RWPE2 (cell line): ENCODE measurements at regions not wholly inside any gene's neighbourhood (a gene's known extent, or its start where the extent isn't known, plus 50 kb on each side); places are given as distances from the start of the nearest gene placed in this dataset.

Experiments used
- ATAC-seq: fragments of 200-7000 bp; cut with Tn5 transposase; 3 replicates; pipeline ENCODE4 v1.9.1; 2021; ENCODE audit warnings: low read depth
- DNase-seq: peaks from one replicate; pipeline ENCODE4 v3.0.0-alpha.2; 2020; ENCODE audit warnings: low spot score
- H3K27ac ChIP-seq: fragments of 450-650 bp; 2 replicates; pipeline ENCODE4 v1.5.1; 2017; ENCODE audit warnings: mild to moderate bottlenecking; ENCODE audit not compliant: poor library complexity, severe bottlenecking
- H3K27me3 ChIP-seq: fragments of 250-450 bp; sonication (Bioruptor Pico); 2 replicates; pipeline ENCODE4 v1.5.1; 2021; ENCODE audit warnings: mild to moderate bottlenecking, moderate library complexity; ENCODE audit not compliant: insufficient read depth, poor library complexity, severe bottlenecking
- H3K36me3 ChIP-seq: fragments of 250-450 bp; sonication (Bioruptor Pico); 2 replicates; pipeline ENCODE4 v1.5.1; 2020; ENCODE audit warnings: low read depth, mild to moderate bottlenecking, moderate library complexity
- H3K4me1 ChIP-seq: fragments of 250-450 bp; sonication (Bioruptor Pico); 2 replicates; pipeline ENCODE4 v1.5.1; 2021; ENCODE audit warnings: mild to moderate bottlenecking, moderate library complexity; ENCODE audit not compliant: insufficient read depth, poor library complexity, severe bottlenecking
- H3K4me3 ChIP-seq: fragments of 250-450 bp; sonication (Bioruptor Pico); 2 replicates; pipeline ENCODE4 v1.5.1; 2021; ENCODE audit warnings: mild to moderate bottlenecking, moderate library complexity; ENCODE audit not compliant: severe bottlenecking
- H3K9me3 ChIP-seq: fragments of 250-450 bp; sonication (Bioruptor Pico); 2 replicates; pipeline ENCODE4 v1.5.1; 2021; ENCODE audit warnings: mild to moderate bottlenecking, moderate library complexity; ENCODE audit not compliant: severe bottlenecking
- CTCF ChIP-seq: fragments of 450-650 bp; IDR thresholded peaks from one replicate; pipeline ENCODE4 v1.5.1; 2017; ENCODE audit warnings: mild to moderate bottlenecking, moderate library complexity; ENCODE audit not compliant: poor library complexity, severe bottlenecking

- Histone ChIP-seq H3K27me3 (no peaks in the 10 kb centered on the region), H3K27ac (no peak overlapping the region), H3K36me3 (no peaks in the 10 kb centered on the region), H3K4me1 (no peaks in the 10 kb centered on the region), H3K9me3 (no peaks in the 10 kb centered on the region), H3K4me3 (no peak overlapping the region)
- no peak for DNase-seq
- ATAC-seq, result no peak
- no peak for TF ChIP-seq CTCF
Observed at GRCh38 chr13:60311527-60311926, 85.5 kb upstream of the TDRD3 start.

GRCh38 chr13:60312851-60313505 is 84.0 kb upstream of the TDRD3 start:
- Histone ChIP-seq H3K27me3 (no peaks in the 10 kb centered on the region), H3K9me3 (no peaks in the 10 kb centered on the region), H3K4me1 (no peaks in the 10 kb centered on the region), H3K36me3 (no peaks in the 10 kb centered on the region), H3K4me3 (no peak overlapping the region), H3K27ac (no peak overlapping the region)
- no peak for TF ChIP-seq CTCF
- DNase-seq (no peak), ATAC-seq (no peak)

DNA sequence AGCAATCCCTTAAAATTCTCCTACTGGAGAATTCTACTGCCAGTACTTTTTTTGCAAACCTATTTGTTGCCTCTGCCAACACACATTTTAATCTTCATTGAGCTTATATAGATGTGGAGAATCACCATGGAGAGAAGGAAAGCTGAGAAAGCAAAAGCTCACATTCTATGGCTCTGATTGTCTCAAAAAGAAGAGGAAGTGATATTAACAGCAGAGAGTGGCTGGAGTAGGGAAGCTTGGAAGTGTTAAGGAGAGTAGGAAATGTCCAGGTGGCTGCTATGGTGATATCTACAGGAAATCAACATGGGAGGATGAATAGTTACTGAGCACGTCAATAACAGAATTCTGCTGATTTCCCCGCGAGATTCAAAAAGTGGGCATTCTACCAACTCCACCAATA is 78.8 kb upstream of the TDRD3 start:
- Histone ChIP-seq H3K27me3 (peaks cover 4% of the 10 kb centered on the region), H3K36me3 (no peaks in the 10 kb centered on the region), H3K9me3 (no peaks in the 10 kb centered on the region), H3K4me1 (no peaks in the 10 kb centered on the region), H3K27ac (no peak overlapping the region), H3K4me3 (no peak overlapping the region)
- no peak for TF ChIP-seq CTCF
- DNase-seq (no peak), ATAC-seq (no peak)

- ATAC-seq, result no peak
- no peak for DNase-seq
- H3K27ac ChIP-seq, result no peak overlapping the region
- no peaks in the 10 kb centered on the region for H3K4me1 ChIP-seq
- TF ChIP-seq CTCF, result no peak
- H3K27me3 ChIP-seq, result peaks cover 4% of the 10 kb centered on the region
- no peaks in the 10 kb centered on the region for H3K36me3 ChIP-seq
- no peak overlapping the region for H3K4me3 ChIP-seq
- H3K9me3 ChIP-seq, result no peaks in the 10 kb centered on the region
Observed at GRCh38 chr13:60324131-60324530, 72.9 kb upstream of the TDRD3 start.

- Histone ChIP-seq H3K36me3 (no peaks in the 10 kb centered on the region), H3K27me3 (no peaks in the 10 kb centered on the region), H3K4me3 (no peak overlapping the region), H3K27ac (no peak overlapping the region), H3K9me3 (no peaks in the 10 kb centered on the region), H3K4me1 (no peaks in the 10 kb centered on the region)
- DNase-seq, result no peak
- ATAC-seq, result no peak
- no peak for TF ChIP-seq CTCF
Observed at GRCh38 chr13:60326273-60326672, 70.7 kb upstream of the TDRD3 start.
